ENCODE measurements at regions not wholly inside any gene's neighbourhood (a gene's known extent, or its start where the extent isn't known, plus 50 kb on each side); places are given as distances from the start of the nearest gene placed in this dataset.
A peak's percentile ranks its signal among the peaks of the same experiment; 100 is the strongest.

DNA sequence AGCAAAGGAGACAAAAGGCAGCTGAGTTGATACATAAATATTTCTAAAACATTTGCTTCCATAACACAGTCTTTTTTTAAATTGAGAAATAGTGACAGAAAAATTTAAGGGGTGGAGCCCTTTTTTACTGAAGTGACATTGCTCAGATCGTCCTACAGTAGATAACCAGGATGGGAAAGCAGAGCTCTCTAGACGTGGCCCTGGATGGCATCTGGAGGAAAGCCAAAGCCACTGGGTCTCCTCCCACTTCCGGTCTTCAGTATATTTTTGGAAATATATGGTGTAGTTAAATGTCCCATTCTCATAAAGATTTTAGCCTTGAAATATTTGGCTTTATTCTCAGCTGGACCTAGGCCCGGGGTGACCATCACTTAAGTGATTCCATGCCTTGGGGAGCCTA is 326.1 kb downstream of the ZNF621 start:
- Histone ChIP-seq H3K9ac (ENCODE audit: low read depth, low read length, poor library complexity, severe bottlenecking) (no peak overlapping the region), H3K27me3 (ENCODE audit: insufficient read depth, low read length, poor library complexity, severe bottlenecking) (no peaks in the 10 kb centered on the region), H3K4me3 (ENCODE audit: low read length, poor library complexity, severe bottlenecking) (no peak overlapping the region), H3K79me2 (ENCODE audit: insufficient read depth, low read length) (no peaks in the 10 kb centered on the region), H3K9me3 (ENCODE audit: insufficient read depth, low read depth, low read length) (no peaks in the 10 kb centered on the region), H4K20me1 (ENCODE audit: insufficient read depth, low read length, poor library complexity, severe bottlenecking) (no peaks in the 10 kb centered on the region), H3K4me2 (ENCODE audit: low read depth, low read length, poor library complexity, severe bottlenecking) (peak overlapping the region; percentile 28), H3K9me2 (replicated peaks; ENCODE audit: low read depth, low read length) (no peaks in the 10 kb centered on the region), H2AFZ (ENCODE audit: low read length) (no peak overlapping the region), H3K36me3 (ENCODE audit: insufficient read depth, low read length) (no peaks in the 10 kb centered on the region), H3F3A (ENCODE audit: low read depth) (no peaks in the 10 kb centered on the region), H3K4me1 (ENCODE audit: insufficient read depth, low read length, poor library complexity, severe bottlenecking) (peaks cover 16% of the 10 kb centered on the region)
- TF ChIP-seq CTCF (conservative IDR thresholded peaks at IDR 0.05; ENCODE audit: low read length) (no peak), EZH2phosphoT487 (IDR thresholded peaks at IDR 0.05; ENCODE audit: borderline replicate concordance) (no peak)

DNA sequence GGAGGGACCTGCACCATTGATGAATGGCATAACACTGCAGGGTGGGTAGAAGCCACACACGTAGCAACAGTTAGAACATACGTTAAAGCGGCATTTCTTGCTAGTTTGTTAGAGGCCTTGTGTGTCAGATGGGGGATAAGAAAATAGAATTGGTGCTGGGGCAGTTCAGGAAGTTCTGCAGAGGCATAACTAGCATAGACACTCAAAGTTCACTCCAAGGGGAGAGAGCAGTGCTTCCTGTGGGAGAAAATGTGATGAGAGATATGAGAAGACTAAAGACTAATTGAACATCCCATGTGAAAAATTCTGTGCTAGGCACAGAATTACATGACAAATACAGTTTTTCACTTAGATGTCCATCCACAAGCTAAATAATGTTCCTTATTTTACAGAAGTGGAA is 327.1 kb downstream of the ZNF621 start:
- Histone ChIP-seq H3K4me1 (ENCODE audit: insufficient read depth, low read length, poor library complexity, severe bottlenecking) (peaks cover 16% of the 10 kb centered on the region), H3K36me3 (ENCODE audit: insufficient read depth, low read length) (no peaks in the 10 kb centered on the region), H2AFZ (ENCODE audit: low read length) (no peak overlapping the region), H3F3A (ENCODE audit: low read depth) (no peaks in the 10 kb centered on the region), H3K4me2 (ENCODE audit: low read depth, low read length, poor library complexity, severe bottlenecking) (no peak overlapping the region), H4K20me1 (ENCODE audit: insufficient read depth, low read length, poor library complexity, severe bottlenecking) (no peaks in the 10 kb centered on the region), H3K79me2 (ENCODE audit: insufficient read depth, low read length) (no peaks in the 10 kb centered on the region), H3K9me2 (replicated peaks; ENCODE audit: low read depth, low read length) (no peaks in the 10 kb centered on the region), H3K4me3 (ENCODE audit: low read length, poor library complexity, severe bottlenecking) (no peak overlapping the region), H3K9me3 (ENCODE audit: insufficient read depth, low read depth, low read length) (no peaks in the 10 kb centered on the region), H3K9ac (ENCODE audit: low read depth, low read length, poor library complexity, severe bottlenecking) (no peak overlapping the region), H3K27me3 (ENCODE audit: insufficient read depth, low read length, poor library complexity, severe bottlenecking) (no peaks in the 10 kb centered on the region)
- no peak for TF ChIP-seq CTCF (conservative IDR thresholded peaks at IDR 0.05; ENCODE audit: low read length)
- no peak for TF ChIP-seq EZH2phosphoT487 (IDR thresholded peaks at IDR 0.05; ENCODE audit: borderline replicate concordance)

- H3K36me3 ChIP-seq (ENCODE audit: insufficient read depth, low read length) = no peaks in the 10 kb centered on the region
- H3K9me2 ChIP-seq (replicated peaks; ENCODE audit: low read depth, low read length) = no peaks in the 10 kb centered on the region
- TF ChIP-seq EZH2phosphoT487 (IDR thresholded peaks at IDR 0.05; ENCODE audit: borderline replicate concordance) = no peak
- no peak for TF ChIP-seq CTCF (conservative IDR thresholded peaks at IDR 0.05; ENCODE audit: low read length)
- H3K9ac ChIP-seq (ENCODE audit: low read depth, low read length, poor library complexity, severe bottlenecking) = no peak overlapping the region
- no peaks in the 10 kb centered on the region for H3K79me2 ChIP-seq (ENCODE audit: insufficient read depth, low read length)
- no peaks in the 10 kb centered on the region for H4K20me1 ChIP-seq (ENCODE audit: insufficient read depth, low read length, poor library complexity, severe bottlenecking)
- H3K4me3 ChIP-seq (ENCODE audit: low read length, poor library complexity, severe bottlenecking) = no peak overlapping the region
- H2AFZ ChIP-seq (ENCODE audit: low read length) = no peak overlapping the region
- H3K4me2 ChIP-seq (ENCODE audit: low read depth, low read length, poor library complexity, severe bottlenecking) = no peak overlapping the region
- peaks cover 16% of the 10 kb centered on the region for H3K4me1 ChIP-seq (ENCODE audit: insufficient read depth, low read length, poor library complexity, severe bottlenecking)
- no peaks in the 10 kb centered on the region for H3K27me3 ChIP-seq (ENCODE audit: insufficient read depth, low read length, poor library complexity, severe bottlenecking)
- no peaks in the 10 kb centered on the region for H3F3A ChIP-seq (ENCODE audit: low read depth)
- no peaks in the 10 kb centered on the region for H3K9me3 ChIP-seq (ENCODE audit: insufficient read depth, low read depth, low read length)
Observed at GRCh38 chr3:40852712-40853111, 328.0 kb downstream of the ZNF621 start.

Data from Loucy (cell line).